Gastrocnemius medialis (tissue), 4 donors: ENCODE measurements at regions not wholly inside any gene's neighbourhood (a gene's known extent, or its start where the extent isn't known, plus 50 kb on each side); places are given as distances from the start of the nearest gene placed in this dataset.

Source experiments
- POLR2A ChIP-seq, 2 donors: fragments of 450-650 bp; IDR thresholded peaks; one replicate each; pipeline ENCODE4 v1.6.1; 2017; ENCODE audit warnings: antibody characterized with exemption in 2 of 2, mild to moderate bottlenecking in 2 of 2, moderate library complexity in 2 of 2
- TF ChIP-seq, protein P1 (sequence below), 5 experiments: fragments of 450-650 bp in 3 of 5; fragments of 200-600 bp in 2 of 5; sonication (generic) in 2 of 5; IDR thresholded peaks in 4 of 5; conservative IDR thresholded peaks in 1 of 5; 1 replicate in 4 of 5; 2 replicates in 1 of 5; pipeline ENCODE4 v1.5.1; 2016 to 2019; ENCODE audit warnings: antibody characterized with exemption in 5 of 5, mild to moderate bottlenecking in 3 of 5, moderate library complexity in 3 of 5

GRCh38 chr2:5464657-5465056 lies 227.5 kb upstream of the SOX11 start:
- TF ChIP-seq, protein P1, sequence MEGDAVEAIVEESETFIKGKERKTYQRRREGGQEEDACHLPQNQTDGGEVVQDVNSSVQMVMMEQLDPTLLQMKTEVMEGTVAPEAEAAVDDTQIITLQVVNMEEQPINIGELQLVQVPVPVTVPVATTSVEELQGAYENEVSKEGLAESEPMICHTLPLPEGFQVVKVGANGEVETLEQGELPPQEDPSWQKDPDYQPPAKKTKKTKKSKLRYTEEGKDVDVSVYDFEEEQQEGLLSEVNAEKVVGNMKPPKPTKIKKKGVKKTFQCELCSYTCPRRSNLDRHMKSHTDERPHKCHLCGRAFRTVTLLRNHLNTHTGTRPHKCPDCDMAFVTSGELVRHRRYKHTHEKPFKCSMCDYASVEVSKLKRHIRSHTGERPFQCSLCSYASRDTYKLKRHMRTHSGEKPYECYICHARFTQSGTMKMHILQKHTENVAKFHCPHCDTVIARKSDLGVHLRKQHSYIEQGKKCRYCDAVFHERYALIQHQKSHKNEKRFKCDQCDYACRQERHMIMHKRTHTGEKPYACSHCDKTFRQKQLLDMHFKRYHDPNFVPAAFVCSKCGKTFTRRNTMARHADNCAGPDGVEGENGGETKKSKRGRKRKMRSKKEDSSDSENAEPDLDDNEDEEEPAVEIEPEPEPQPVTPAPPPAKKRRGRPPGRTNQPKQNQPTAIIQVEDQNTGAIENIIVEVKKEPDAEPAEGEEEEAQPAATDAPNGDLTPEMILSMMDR (IDR thresholded peaks at IDR 0.05 in 4 of 5, conservative IDR thresholded peaks at IDR 0.05 in 1 of 5) = no peak
- TF ChIP-seq POLR2A (IDR thresholded peaks at IDR 0.05) = no peak
